ENCODE measurements at regions not wholly inside any gene's neighbourhood (a gene's known extent, or its start where the extent isn't known, plus 50 kb on each side); places are given as distances from the start of the nearest gene placed in this dataset.

DNA sequence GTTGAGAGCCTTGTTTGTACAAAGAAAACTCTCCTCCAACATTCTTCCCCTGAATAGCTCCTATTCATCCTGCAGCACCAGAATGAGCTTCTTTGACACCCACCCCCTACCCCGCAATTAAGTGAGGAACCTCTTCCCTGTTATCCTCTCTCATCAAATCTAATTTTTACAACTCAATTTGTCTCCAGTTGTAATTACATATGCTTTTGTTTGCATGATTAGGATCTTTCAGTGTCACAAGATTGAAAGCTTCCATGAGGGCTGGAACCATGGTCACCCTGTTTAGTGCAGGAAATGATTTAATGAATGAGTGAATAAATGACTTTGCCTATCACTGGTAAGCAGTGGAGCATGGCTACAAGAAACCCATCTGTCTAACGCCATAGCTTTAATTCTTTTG is 334.6 kb upstream of the KLHL29 start:
- no peak overlapping the region for H4K91ac ChIP-seq (ENCODE audit: insufficient read depth, low read depth, low read length)
- no peak overlapping the region for H3K27ac ChIP-seq (ENCODE audit: insufficient read depth, low read length)
- H4K5ac ChIP-seq (ENCODE audit: low read depth, low read length) = no peak overlapping the region
- ChIA-PET CTCF (no interaction called here), POLR2A (ENCODE audit: unreplicated experiment) (no interaction called here)
- H3K14ac ChIP-seq (replicated peaks; ENCODE audit: low read depth, low read length) = no peak overlapping the region
- no peaks in the 10 kb centered on the region for H4K20me1 ChIP-seq (ENCODE audit: insufficient read depth, low read length)
- H2AFZ ChIP-seq (replicated peaks; ENCODE audit: low read length, poor library complexity) = no peak overlapping the region
- no peak overlapping the region for H3K56ac ChIP-seq (ENCODE audit: extremely low read depth, insufficient read depth, low read length)
- dilution Hi-C loops (cut with HindIII; ENCODE audit: low sequenced_read_pairs, unreplicated experiment) (no loop called here), in situ Hi-C loops (cut with MboI; ENCODE audit: low sequenced_read_pairs) (no loop called here), intact Hi-C loops (cut with micrococcal nuclease) (no loop called here)
- no peak overlapping the region for H2AK9ac ChIP-seq (replicated peaks; ENCODE audit: low read depth, low read length, poor library complexity)
- BruUV-seq (replicated peaks) = no TSS peak
- no peak overlapping the region for H3K4me3 ChIP-seq (ENCODE audit: insufficient read depth, low read depth, low read length)
- TF ChIP-seq RAD21 (IDR thresholded peaks at IDR 0.05; ENCODE audit: low read length) = no peak
- TF ChIP-seq, protein P1, sequence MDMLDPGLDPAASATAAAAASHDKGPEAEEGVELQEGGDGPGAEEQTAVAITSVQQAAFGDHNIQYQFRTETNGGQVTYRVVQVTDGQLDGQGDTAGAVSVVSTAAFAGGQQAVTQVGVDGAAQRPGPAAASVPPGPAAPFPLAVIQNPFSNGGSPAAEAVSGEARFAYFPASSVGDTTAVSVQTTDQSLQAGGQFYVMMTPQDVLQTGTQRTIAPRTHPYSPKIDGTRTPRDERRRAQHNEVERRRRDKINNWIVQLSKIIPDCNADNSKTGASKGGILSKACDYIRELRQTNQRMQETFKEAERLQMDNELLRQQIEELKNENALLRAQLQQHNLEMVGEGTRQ (IDR thresholded peaks at IDR 0.05; ENCODE audit: low read depth, low read length) = no peak
- TF ChIP-seq FOS (IDR thresholded peaks at IDR 0.05; ENCODE audit: low read depth, low read length) = no peak
- no peak for TF ChIP-seq CHD1 (IDR thresholded peaks at IDR 0.05; ENCODE audit: low read depth, low read length)
- no peaks in the 10 kb centered on the region for H3K9me1 ChIP-seq (ENCODE audit: insufficient read depth, low read length)
- no peaks in the 10 kb centered on the region for H3K27me3 ChIP-seq (ENCODE audit: control insufficient read depth, insufficient read depth, low read length)
- H3K4me2 ChIP-seq (ENCODE audit: low read depth, low read length) = no peak overlapping the region
- H3K23ac ChIP-seq (ENCODE audit: low read depth, low read length) = no peak overlapping the region
- no peaks in the 10 kb centered on the region for H3K79me1 ChIP-seq (ENCODE audit: low read depth in 1 of 2, low read length in 2 of 2)
- H2AK5ac ChIP-seq (ENCODE audit: low read depth, low read length) = no peak overlapping the region
- DNase-seq (no peak), ATAC-seq (ENCODE audit: low read depth) (no peak)
- peaks cover 9% of the 10 kb centered on the region for H3K9me3 ChIP-seq (ENCODE audit: control insufficient read depth, insufficient read depth, low read length)
- H3K36me3 ChIP-seq (ENCODE audit: control insufficient read depth, insufficient read depth, low read length) = no peaks in the 10 kb centered on the region
- H3K18ac ChIP-seq (ENCODE audit: low read depth, low read length) = no peak overlapping the region
- H4K8ac ChIP-seq (ENCODE audit: low read depth in 2 of 2, low read length in 2 of 2) = no peak overlapping the region
- H2BK120ac ChIP-seq (ENCODE audit: low read depth, low read length) = no peak overlapping the region
- H3K4ac ChIP-seq (ENCODE audit: low read depth, low read length) = no peak overlapping the region
- H2BK5ac ChIP-seq (ENCODE audit: low read depth, low read length, poor library complexity, severe bottlenecking) = no peak overlapping the region
- H2BK20ac ChIP-seq (ENCODE audit: low read depth, low read length) = no peak overlapping the region
- H2BK15ac ChIP-seq (ENCODE audit: low read depth, low read length) = no peak overlapping the region
- H3K9ac ChIP-seq (ENCODE audit: low read depth, low read length) = no peak overlapping the region
- WGBS, 2 experiments (ENCODE audit: extremely low coverage in 2 of 2, insufficient read length in 1 of 2) = no CpG with 5 or more reads among the region's 2 CpGs
- H3K4me1 ChIP-seq (ENCODE audit: control insufficient read depth, insufficient read depth, low read length) = no peaks in the 10 kb centered on the region

All from IMR-90 (cell line).